HEK293 (cell line): ENCODE measurements at regions not wholly inside any gene's neighbourhood (a gene's known extent, or its start where the extent isn't known, plus 50 kb on each side); places are given as distances from the start of the nearest gene placed in this dataset.

ENCODE experiments used
- CTCF ChIA-PET: fragments of 350-600 bp; formaldehyde crosslinking; extraction: SDS; loops from one replicate; lab custom pipeline; 2021; ENCODE audit warnings: antibody characterized with exemption; lab: Yijun Ruan, JAX
- POLR2A ChIA-PET: fragments of 300-600 bp; formaldehyde crosslinking; extraction: SDS; loops from one replicate; lab custom pipeline; 2020; ENCODE audit warnings: antibody characterized with exemption, inconsistent platforms; lab: Yijun Ruan, JAX
- H3K27ac ChIP-seq: fragments of 200-500 bp; sonication (Bioruptor generic); 2 replicates; pipeline ENCODE4 v1.5.1; 2014; ENCODE audit warnings: low read depth, low read length, control low read depth, inconsistent platforms; ENCODE audit errors: extremely low read depth
- H3K36me3 ChIP-seq, 2 experiments: fragments of 200-500 bp in 1 of 2; sonication (Bioruptor generic) in 1 of 2; 1 replicate in 1 of 2; 2 replicates in 1 of 2; pipeline ENCODE4 v1.5.1; 2014 to 2017; ENCODE audit warnings: inconsistent platforms in 2 of 2, low read length in 2 of 2; ENCODE audit not compliant: control insufficient read depth in 2 of 2, insufficient read depth in 1 of 2
- H3K4me1 ChIP-seq: fragments of 200-500 bp; sonication (Bioruptor generic); 2 replicates; pipeline ENCODE4 v1.5.1; 2014; ENCODE audit warnings: mild to moderate bottlenecking, low read length, inconsistent platforms; ENCODE audit not compliant: control insufficient read depth, insufficient read depth
- H3K4me3 ChIP-seq: 2 replicates; pipeline ENCODE4 v1.5.1; 2011; ENCODE audit warnings: low read depth, mild to moderate bottlenecking, control low read depth, low read length, moderate library complexity
- H3K9me3 ChIP-seq: fragments of 200-500 bp; sonication (Bioruptor generic); 2 replicates; pipeline ENCODE4 v1.5.1; 2014; ENCODE audit warnings: low read depth, low read length, inconsistent platforms; ENCODE audit not compliant: control insufficient read depth, insufficient read depth
- KLF7 ChIP-seq: fragments of 450-650 bp; formaldehyde crosslinking; IDR thresholded peaks from 2 replicates; pipeline ENCODE4 v1.5.1; 2016; ENCODE audit warnings: missing biosample characterization, missing genetic modification characterization, borderline replicate concordance
- SCRT2 ChIP-seq: fragments of 450-650 bp; formaldehyde crosslinking; IDR thresholded peaks from 2 replicates; pipeline ENCODE4 v1.5.1; 2016; ENCODE audit warnings: missing biosample characterization, missing genetic modification characterization
- ZBTB17 ChIP-seq: fragments of 450-650 bp; formaldehyde crosslinking; IDR thresholded peaks from 2 replicates; pipeline ENCODE4 v1.5.1; 2016; ENCODE audit warnings: missing biosample characterization, missing genetic modification characterization
- ZNF114 ChIP-seq: fragments of 450-650 bp; formaldehyde crosslinking; IDR thresholded peaks from 2 replicates; pipeline ENCODE4 v1.5.0; 2017; ENCODE audit warnings: missing biosample characterization, missing genetic modification characterization
- ZNF146 ChIP-seq: fragments of 450-650 bp; formaldehyde crosslinking; IDR thresholded peaks from 2 replicates; pipeline ENCODE4 v1.5.1; 2016; ENCODE audit warnings: missing biosample characterization, missing genetic modification characterization
- ZNF155 ChIP-seq: fragments of 450-650 bp; formaldehyde crosslinking; IDR thresholded peaks from 2 replicates; pipeline ENCODE4 v1.5.1; 2016; ENCODE audit warnings: missing biosample characterization, missing genetic modification characterization
- ZNF221 ChIP-seq: fragments of 450-650 bp; formaldehyde crosslinking; IDR thresholded peaks from 2 replicates; pipeline ENCODE4 v1.5.1; 2017; ENCODE audit warnings: missing biosample characterization, missing genetic modification characterization, borderline replicate concordance
- ZNF23 ChIP-seq: fragments of 450-650 bp; formaldehyde crosslinking; IDR thresholded peaks from 2 replicates; pipeline ENCODE4 v1.5.1; 2016; ENCODE audit warnings: missing biosample characterization, missing genetic modification characterization, borderline replicate concordance
- ZNF248 ChIP-seq: fragments of 450-650 bp; formaldehyde crosslinking; IDR thresholded peaks from 2 replicates; pipeline ENCODE4 v1.5.1; 2017; ENCODE audit warnings: missing biosample characterization, missing genetic modification characterization
- ZNF48 ChIP-seq: fragments of 450-650 bp; formaldehyde crosslinking; IDR thresholded peaks from 2 replicates; pipeline ENCODE4 v1.5.1; 2016; ENCODE audit warnings: missing biosample characterization, missing genetic modification characterization
- ZNF510 ChIP-seq: fragments of 450-650 bp; formaldehyde crosslinking; IDR thresholded peaks from 2 replicates; pipeline ENCODE4 v1.5.1; 2018; ENCODE audit warnings: mild to moderate bottlenecking, missing genetic modification characterization, missing biosample characterization; ENCODE audit not compliant: insufficient replicate concordance
- ZNF558 ChIP-seq: fragments of 450-650 bp; formaldehyde crosslinking; IDR thresholded peaks from 2 replicates; pipeline ENCODE4 v1.5.1; 2016; ENCODE audit warnings: missing biosample characterization, missing genetic modification characterization
- ZNF623 ChIP-seq: fragments of 450-650 bp; formaldehyde crosslinking; IDR thresholded peaks from 2 replicates; pipeline ENCODE4 v1.5.1; 2016; ENCODE audit warnings: missing biosample characterization, missing genetic modification characterization
- ZNF670 ChIP-seq: fragments of 450-650 bp; formaldehyde crosslinking; IDR thresholded peaks from 2 replicates; pipeline ENCODE4 v1.5.1; 2016; ENCODE audit warnings: missing biosample characterization, missing genetic modification characterization, low read depth
- ZNF777 ChIP-seq: fragments of 450-650 bp; formaldehyde crosslinking; IDR thresholded peaks from 2 replicates; pipeline ENCODE4 v1.5.1; 2017; ENCODE audit warnings: missing biosample characterization, missing genetic modification characterization, borderline replicate concordance
- ZSCAN16 ChIP-seq: fragments of 450-650 bp; formaldehyde crosslinking; IDR thresholded peaks from 2 replicates; pipeline ENCODE4 v1.5.1; 2016; ENCODE audit warnings: missing biosample characterization, missing genetic modification characterization
- TF ChIP-seq, protein P1 (sequence below): fragments of 450-650 bp; formaldehyde crosslinking; IDR thresholded peaks from 2 replicates; pipeline ENCODE4 v1.5.1; 2016; ENCODE audit warnings: missing biosample characterization, missing genetic modification characterization, low read depth
- TF ChIP-seq, protein P2 (sequence below): fragments of 450-650 bp; formaldehyde crosslinking; IDR thresholded peaks from 2 replicates; pipeline ENCODE4 v1.5.1; 2016; ENCODE audit warnings: missing biosample characterization, missing genetic modification characterization
- TF ChIP-seq, protein P3 (sequence below): fragments of 450-650 bp; formaldehyde crosslinking; IDR thresholded peaks from 2 replicates; pipeline ENCODE4 v1.5.0; 2017; ENCODE audit warnings: missing biosample characterization, missing genetic modification characterization, borderline replicate concordance
- TF ChIP-seq, protein P4 (sequence below): fragments of 450-650 bp; formaldehyde crosslinking; IDR thresholded peaks from 2 replicates; pipeline ENCODE4 v1.5.1; 2016; ENCODE audit warnings: missing biosample characterization, missing genetic modification characterization

DNA sequence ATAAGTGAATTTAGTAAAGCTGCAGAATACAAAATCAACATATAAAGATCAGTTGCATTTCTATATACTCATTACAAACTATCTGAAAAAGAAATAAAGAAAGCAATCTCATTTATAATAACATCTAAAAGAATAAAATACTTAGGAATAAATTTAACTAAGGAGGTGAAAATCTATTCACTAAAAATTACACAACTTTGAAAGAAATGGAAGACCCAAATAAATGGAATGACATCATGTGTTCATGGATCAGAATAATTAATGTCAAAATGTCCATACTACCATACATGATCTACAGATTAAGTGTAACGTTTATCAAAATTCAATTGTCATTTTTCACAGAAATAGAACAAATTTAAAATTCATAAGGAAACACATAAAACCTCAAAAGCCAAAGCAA, 194.9 kb downstream of the TINAG start:
- TF ChIP-seq, protein P1, sequence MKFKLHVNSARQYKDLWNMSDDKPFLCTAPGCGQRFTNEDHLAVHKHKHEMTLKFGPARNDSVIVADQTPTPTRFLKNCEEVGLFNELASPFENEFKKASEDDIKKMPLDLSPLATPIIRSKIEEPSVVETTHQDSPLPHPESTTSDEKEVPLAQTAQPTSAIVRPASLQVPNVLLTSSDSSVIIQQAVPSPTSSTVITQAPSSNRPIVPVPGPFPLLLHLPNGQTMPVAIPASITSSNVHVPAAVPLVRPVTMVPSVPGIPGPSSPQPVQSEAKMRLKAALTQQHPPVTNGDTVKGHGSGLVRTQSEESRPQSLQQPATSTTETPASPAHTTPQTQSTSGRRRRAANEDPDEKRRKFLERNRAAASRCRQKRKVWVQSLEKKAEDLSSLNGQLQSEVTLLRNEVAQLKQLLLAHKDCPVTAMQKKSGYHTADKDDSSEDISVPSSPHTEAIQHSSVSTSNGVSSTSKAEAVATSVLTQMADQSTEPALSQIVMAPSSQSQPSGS (tag by site-specific recombination) = peak; percentile 58
- TF ChIP-seq SCRT2 (tag by site-specific recombination) = no peak
- TF ChIP-seq, all 188 proteins: peak for 1
- Histone ChIP-seq H3K4me3 (no peak overlapping the region), H3K36me3 (no peaks in the 10 kb centered on the region), H3K9me3 (no peaks in the 10 kb centered on the region), H3K4me1 (no peaks in the 10 kb centered on the region), H3K27ac (no peak overlapping the region)
- POLR2A ChIA-PET = no interaction called here
- CTCF ChIA-PET = no interaction called here

- H3K4me3 ChIP-seq = no peak overlapping the region
- ChIA-PET POLR2A (no interaction called here), CTCF (no interaction called here)
- no peaks in the 10 kb centered on the region for H3K36me3 ChIP-seq
- H3K9me3 ChIP-seq = no peaks in the 10 kb centered on the region
- no peaks in the 10 kb centered on the region for H3K4me1 ChIP-seq
- TF ChIP-seq ZNF510 (no peak), ZNF670 (tag by site-specific recombination) (no peak), ZNF155 (tag by site-specific recombination) (no peak)
- TF ChIP-seq, protein P2, sequence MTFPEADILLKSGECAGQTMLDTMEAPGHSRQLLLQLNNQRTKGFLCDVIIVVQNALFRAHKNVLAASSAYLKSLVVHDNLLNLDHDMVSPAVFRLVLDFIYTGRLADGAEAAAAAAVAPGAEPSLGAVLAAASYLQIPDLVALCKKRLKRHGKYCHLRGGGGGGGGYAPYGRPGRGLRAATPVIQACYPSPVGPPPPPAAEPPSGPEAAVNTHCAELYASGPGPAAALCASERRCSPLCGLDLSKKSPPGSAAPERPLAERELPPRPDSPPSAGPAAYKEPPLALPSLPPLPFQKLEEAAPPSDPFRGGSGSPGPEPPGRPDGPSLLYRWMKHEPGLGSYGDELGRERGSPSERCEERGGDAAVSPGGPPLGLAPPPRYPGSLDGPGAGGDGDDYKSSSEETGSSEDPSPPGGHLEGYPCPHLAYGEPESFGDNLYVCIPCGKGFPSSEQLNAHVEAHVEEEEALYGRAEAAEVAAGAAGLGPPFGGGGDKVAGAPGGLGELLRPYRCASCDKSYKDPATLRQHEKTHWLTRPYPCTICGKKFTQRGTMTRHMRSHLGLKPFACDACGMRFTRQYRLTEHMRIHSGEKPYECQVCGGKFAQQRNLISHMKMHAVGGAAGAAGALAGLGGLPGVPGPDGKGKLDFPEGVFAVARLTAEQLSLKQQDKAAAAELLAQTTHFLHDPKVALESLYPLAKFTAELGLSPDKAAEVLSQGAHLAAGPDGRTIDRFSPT (tag by site-specific recombination) = no peak
- H3K27ac ChIP-seq = no peak overlapping the region
Measured at GRCh38 chr6:54515013-54515412, 206.8 kb downstream of the TINAG start.

DNA sequence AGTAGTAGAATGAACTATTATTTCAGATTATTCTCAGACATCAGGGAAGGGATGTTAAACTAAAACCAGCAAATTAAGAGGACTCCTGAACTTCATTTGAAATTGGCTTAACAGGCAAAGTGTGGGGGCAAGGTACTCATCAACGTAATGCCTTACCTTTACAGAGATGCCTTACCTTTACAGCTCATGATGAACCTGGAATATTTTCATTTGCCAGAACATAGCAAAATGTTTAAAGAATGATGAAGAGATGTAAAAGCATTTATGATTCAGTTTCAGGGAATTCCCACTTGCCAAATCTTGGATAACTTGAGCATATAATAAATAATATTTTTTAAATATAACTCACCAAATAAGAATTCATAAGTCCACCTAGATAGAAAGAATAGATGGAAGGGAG, 207.5 kb downstream of the TINAG start:
- ChIA-PET CTCF (no interaction called here), POLR2A (no interaction called here)
- Histone ChIP-seq H3K9me3 (no peaks in the 10 kb centered on the region), H3K4me1 (no peaks in the 10 kb centered on the region), H3K27ac (no peak overlapping the region), H3K4me3 (no peak overlapping the region), H3K36me3 (no peaks in the 10 kb centered on the region)
- TF ChIP-seq ZNF114 (tag by site-specific recombination) (no peak), ZNF146 (tag by site-specific recombination) (no peak), ZNF248 (tag by site-specific recombination) (no peak)

DNA sequence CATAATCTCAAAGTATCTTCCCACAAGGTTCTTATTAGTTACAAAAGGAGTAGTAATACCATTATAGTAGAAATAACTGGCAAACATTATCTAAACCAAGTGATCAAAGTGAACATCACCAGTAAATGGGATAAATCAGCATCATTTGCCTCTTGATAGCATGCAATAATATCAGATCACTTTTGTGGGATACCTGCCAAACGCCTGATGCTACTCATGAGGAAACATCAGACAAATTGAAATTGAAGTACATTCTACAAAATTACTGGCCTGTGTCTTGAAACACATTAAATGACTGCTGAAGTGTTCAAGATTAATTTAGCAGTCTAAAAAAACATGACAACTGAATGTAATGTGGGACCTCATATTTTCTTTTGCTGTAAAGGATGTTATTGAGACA, 208.1 kb downstream of the TINAG start:
- Histone ChIP-seq H3K36me3 (no peaks in the 10 kb centered on the region), H3K9me3 (no peaks in the 10 kb centered on the region), H3K4me3 (no peak overlapping the region), H3K4me1 (no peaks in the 10 kb centered on the region), H3K27ac (no peak overlapping the region)
- CTCF ChIA-PET = no interaction called here
- TF ChIP-seq ZNF23 (tag by site-specific recombination) (no peak), ZNF623 (tag by site-specific recombination) (no peak), ZNF48 (tag by site-specific recombination) (no peak), ZNF558 (tag by site-specific recombination) (no peak), KLF7 (no peak), ZNF155 (tag by site-specific recombination) (no peak), ZSCAN16 (tag by site-specific recombination) (no peak), ZBTB17 (tag by site-specific recombination) (no peak), ZNF221 (tag by site-specific recombination) (no peak), ZNF777 (tag by site-specific recombination) (no peak)
- TF ChIP-seq, protein P3, sequence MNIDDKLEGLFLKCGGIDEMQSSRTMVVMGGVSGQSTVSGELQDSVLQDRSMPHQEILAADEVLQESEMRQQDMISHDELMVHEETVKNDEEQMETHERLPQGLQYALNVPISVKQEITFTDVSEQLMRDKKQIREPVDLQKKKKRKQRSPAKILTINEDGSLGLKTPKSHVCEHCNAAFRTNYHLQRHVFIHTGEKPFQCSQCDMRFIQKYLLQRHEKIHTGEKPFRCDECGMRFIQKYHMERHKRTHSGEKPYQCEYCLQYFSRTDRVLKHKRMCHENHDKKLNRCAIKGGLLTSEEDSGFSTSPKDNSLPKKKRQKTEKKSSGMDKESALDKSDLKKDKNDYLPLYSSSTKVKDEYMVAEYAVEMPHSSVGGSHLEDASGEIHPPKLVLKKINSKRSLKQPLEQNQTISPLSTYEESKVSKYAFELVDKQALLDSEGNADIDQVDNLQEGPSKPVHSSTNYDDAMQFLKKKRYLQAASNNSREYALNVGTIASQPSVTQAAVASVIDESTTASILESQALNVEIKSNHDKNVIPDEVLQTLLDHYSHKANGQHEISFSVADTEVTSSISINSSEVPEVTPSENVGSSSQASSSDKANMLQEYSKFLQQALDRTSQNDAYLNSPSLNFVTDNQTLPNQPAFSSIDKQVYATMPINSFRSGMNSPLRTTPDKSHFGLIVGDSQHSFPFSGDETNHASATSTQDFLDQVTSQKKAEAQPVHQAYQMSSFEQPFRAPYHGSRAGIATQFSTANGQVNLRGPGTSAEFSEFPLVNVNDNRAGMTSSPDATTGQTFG = no peak
- TF ChIP-seq, protein P4, sequence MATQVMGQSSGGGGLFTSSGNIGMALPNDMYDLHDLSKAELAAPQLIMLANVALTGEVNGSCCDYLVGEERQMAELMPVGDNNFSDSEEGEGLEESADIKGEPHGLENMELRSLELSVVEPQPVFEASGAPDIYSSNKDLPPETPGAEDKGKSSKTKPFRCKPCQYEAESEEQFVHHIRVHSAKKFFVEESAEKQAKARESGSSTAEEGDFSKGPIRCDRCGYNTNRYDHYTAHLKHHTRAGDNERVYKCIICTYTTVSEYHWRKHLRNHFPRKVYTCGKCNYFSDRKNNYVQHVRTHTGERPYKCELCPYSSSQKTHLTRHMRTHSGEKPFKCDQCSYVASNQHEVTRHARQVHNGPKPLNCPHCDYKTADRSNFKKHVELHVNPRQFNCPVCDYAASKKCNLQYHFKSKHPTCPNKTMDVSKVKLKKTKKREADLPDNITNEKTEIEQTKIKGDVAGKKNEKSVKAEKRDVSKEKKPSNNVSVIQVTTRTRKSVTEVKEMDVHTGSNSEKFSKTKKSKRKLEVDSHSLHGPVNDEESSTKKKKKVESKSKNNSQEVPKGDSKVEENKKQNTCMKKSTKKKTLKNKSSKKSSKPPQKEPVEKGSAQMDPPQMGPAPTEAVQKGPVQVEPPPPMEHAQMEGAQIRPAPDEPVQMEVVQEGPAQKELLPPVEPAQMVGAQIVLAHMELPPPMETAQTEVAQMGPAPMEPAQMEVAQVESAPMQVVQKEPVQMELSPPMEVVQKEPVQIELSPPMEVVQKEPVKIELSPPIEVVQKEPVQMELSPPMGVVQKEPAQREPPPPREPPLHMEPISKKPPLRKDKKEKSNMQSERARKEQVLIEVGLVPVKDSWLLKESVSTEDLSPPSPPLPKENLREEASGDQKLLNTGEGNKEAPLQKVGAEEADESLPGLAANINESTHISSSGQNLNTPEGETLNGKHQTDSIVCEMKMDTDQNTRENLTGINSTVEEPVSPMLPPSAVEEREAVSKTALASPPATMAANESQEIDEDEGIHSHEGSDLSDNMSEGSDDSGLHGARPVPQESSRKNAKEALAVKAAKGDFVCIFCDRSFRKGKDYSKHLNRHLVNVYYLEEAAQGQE (tag by site-specific recombination) = no peak
- POLR2A ChIA-PET = no interaction called here
